ENCODE measurements at regions not wholly inside any gene's neighbourhood (a gene's known extent, or its start where the extent isn't known, plus 50 kb on each side); places are given as distances from the start of the nearest gene placed in this dataset.

DNA sequence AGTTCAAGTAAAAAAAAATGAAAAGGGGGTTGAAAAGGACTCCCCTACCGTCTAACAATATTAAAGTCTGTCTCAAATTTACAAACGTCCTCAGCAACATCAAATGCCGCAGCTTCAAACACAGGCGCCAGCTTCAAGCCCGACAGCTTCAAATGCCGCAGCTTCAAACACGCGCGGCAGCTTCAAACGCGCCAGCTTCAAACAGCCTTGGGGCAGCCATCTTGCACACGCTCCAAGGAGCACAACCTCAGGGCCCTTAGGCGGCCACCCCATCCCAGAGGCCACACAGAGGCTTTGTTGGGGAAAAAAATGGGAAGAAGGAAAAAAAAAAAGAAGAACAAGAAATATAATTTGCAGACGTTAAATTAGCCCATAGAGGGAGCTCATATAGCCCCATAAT is 244.4 kb upstream of the VRK2 start:
- in situ Hi-C loops (cut with HindIII; ENCODE audit: low pct_ligation_motif_present, low sequenced_read_pairs), result no loop called here
- Histone ChIP-seq H3K27me3 (replicated peaks) (no peaks in the 10 kb centered on the region), H3K36me3 (replicated peaks) (no peaks in the 10 kb centered on the region), H3K27ac (no peak overlapping the region), H3K4me3 (ENCODE audit: low read depth, low read length) (no peak overlapping the region)
- no peak for DNase-seq
- TF ChIP-seq, protein P1, sequence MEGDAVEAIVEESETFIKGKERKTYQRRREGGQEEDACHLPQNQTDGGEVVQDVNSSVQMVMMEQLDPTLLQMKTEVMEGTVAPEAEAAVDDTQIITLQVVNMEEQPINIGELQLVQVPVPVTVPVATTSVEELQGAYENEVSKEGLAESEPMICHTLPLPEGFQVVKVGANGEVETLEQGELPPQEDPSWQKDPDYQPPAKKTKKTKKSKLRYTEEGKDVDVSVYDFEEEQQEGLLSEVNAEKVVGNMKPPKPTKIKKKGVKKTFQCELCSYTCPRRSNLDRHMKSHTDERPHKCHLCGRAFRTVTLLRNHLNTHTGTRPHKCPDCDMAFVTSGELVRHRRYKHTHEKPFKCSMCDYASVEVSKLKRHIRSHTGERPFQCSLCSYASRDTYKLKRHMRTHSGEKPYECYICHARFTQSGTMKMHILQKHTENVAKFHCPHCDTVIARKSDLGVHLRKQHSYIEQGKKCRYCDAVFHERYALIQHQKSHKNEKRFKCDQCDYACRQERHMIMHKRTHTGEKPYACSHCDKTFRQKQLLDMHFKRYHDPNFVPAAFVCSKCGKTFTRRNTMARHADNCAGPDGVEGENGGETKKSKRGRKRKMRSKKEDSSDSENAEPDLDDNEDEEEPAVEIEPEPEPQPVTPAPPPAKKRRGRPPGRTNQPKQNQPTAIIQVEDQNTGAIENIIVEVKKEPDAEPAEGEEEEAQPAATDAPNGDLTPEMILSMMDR (IDR thresholded peaks at IDR 0.05; ENCODE audit: low read depth, low read length, missing control alignments), result no peak

DNA sequence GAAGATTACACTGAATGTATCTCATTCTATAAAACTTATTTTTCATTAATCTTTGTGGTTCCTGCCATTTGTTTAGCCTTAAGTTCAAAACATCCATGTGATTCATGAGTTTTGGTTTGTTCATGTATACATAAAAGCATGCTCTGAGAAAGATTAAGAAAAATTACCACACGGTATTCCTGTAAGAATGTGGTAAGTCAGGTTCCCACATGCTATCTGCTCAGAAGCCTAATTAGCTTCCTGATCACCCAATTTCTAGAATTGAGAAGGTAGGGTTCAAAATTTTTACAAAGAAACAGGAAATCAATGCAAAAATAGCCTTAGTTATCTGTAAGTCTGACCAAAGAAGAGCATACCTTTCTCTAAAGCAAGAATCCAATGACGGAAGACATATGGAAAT is 241.6 kb upstream of the VRK2 start:
- H3K4me3 ChIP-seq (ENCODE audit: low read depth, low read length), result no peak overlapping the region
- no peak for DNase-seq
- H3K27me3 ChIP-seq (replicated peaks), result no peaks in the 10 kb centered on the region
- no peak overlapping the region for H3K27ac ChIP-seq
- H3K36me3 ChIP-seq (replicated peaks), result no peaks in the 10 kb centered on the region
- TF ChIP-seq, protein P1 (IDR thresholded peaks at IDR 0.05; ENCODE audit: low read depth, low read length, missing control alignments), result no peak
- in situ Hi-C loops (cut with HindIII; ENCODE audit: low pct_ligation_motif_present, low sequenced_read_pairs), result no loop called here

DNA sequence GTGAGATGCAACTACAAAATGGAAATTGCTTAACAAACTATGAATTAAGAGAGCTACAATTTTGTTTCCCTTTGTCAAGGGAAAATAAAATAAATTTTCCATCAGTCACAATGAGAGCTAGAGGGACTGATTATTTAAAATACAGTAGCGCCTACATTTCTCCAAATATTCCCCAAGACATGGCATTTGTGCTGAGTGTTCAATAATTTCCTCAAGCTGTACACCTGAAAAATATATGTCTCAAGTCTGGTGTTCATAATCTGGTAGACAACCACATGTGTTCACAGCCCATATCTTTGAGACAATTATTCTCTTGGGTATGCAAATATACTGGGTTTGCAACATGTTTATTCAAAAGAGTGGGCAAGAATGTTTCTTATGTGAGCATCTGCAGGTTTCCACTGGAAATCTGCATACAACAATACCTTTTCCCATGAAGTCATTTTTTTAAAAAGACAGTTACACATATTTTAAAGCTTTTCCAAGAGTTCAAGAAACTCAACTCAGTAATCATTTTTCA is 240.1 kb upstream of the VRK2 start:
- TF ChIP-seq, protein P1 (IDR thresholded peaks at IDR 0.05; ENCODE audit: low read depth, low read length, missing control alignments), result no peak
- DNase-seq, result no peak
- H3K4me3 ChIP-seq (ENCODE audit: low read depth, low read length), result no peak overlapping the region
- H3K36me3 ChIP-seq (replicated peaks), result no peaks in the 10 kb centered on the region
- H3K27me3 ChIP-seq (replicated peaks), result no peaks in the 10 kb centered on the region
- in situ Hi-C loops (cut with HindIII; ENCODE audit: low pct_ligation_motif_present, low sequenced_read_pairs), result no loop called here
- H3K27ac ChIP-seq, result no peak overlapping the region

DNA sequence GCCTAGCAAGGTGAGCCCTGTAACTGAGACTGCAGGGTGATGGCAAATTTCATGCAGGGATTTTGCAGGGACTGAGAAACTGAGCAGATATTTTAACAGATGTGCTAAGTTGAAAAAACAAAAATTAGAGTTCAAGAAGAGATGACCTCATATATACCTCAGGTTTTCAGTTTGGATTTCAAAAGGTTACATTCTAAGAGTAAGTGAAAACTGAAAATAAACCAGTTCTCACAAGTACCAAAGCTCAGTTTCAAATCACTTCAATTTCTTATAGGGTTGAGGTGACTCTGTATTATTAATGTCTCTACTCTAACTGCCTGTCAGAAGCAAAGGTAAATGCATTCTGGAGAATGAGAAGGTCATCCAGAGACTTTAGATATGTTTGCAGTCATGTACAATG is 237.4 kb upstream of the VRK2 start:
- TF ChIP-seq, protein P1 (IDR thresholded peaks at IDR 0.05; ENCODE audit: low read depth, low read length, missing control alignments), result no peak
- in situ Hi-C loops (cut with HindIII; ENCODE audit: low pct_ligation_motif_present, low sequenced_read_pairs), result no loop called here
- no peaks in the 10 kb centered on the region for H3K36me3 ChIP-seq (replicated peaks)
- H3K4me3 ChIP-seq (ENCODE audit: low read depth, low read length), result no peak overlapping the region
- H3K27ac ChIP-seq, result no peak overlapping the region
- H3K27me3 ChIP-seq (replicated peaks), result no peaks in the 10 kb centered on the region
- no peak for DNase-seq

DNA sequence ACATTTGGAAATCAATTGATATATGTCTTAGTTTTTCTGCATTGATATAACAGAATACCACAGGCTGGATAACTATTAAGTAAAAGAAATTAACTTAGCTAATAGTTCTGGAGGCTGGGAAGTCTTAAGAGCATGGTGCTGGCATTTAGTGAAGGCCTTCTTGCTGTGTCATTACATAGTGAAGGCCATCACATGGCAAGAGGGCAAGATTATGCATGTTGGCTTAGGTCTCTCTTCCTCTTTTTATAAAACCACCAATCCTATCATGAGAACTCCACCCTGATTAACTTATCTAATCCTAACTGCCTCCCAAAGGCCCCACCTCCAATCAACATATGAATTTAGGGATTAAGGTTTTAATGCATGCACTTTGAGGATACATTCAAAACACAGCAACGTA is 225.5 kb upstream of the VRK2 start:
- no peak for DNase-seq
- Histone ChIP-seq H3K36me3 (replicated peaks) (no peaks in the 10 kb centered on the region), H3K27me3 (replicated peaks) (no peaks in the 10 kb centered on the region), H3K4me3 (ENCODE audit: low read depth, low read length) (no peak overlapping the region), H3K27ac (no peak overlapping the region)
- TF ChIP-seq, protein P1 (IDR thresholded peaks at IDR 0.05; ENCODE audit: low read depth, low read length, missing control alignments), result no peak
- in situ Hi-C loops (cut with HindIII; ENCODE audit: low pct_ligation_motif_present, low sequenced_read_pairs), result no loop called here

DNA sequence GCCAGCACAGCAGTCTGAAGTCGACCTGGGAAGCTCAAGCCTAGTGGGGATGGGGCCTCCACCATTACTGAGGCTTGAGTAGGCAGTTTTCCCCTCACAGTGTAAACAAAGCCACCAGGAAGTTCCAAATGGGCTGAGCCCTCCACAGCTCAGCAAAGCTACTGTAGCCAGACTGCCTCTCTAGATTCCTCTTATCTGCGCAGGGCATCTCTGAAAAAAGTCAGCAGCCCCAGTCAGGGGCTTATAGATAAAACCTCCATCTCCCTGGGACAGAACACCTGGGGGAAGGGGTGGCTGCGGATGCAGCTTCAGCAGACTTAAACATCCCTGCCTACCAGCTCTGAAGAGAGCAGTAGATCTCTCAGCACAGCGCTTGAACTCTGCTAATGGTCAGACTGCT is 218.4 kb upstream of the VRK2 start:
- TF ChIP-seq, protein P1 (IDR thresholded peaks at IDR 0.05; ENCODE audit: low read depth, low read length, missing control alignments), result no peak
- Histone ChIP-seq H3K4me3 (ENCODE audit: low read depth, low read length) (no peak overlapping the region), H3K27ac (no peak overlapping the region), H3K36me3 (replicated peaks) (no peaks in the 10 kb centered on the region), H3K27me3 (replicated peaks) (no peaks in the 10 kb centered on the region)
- DNase-seq, result no peak
- in situ Hi-C loops (cut with HindIII; ENCODE audit: low pct_ligation_motif_present, low sequenced_read_pairs), result no loop called here
